H1 (cell line): ENCODE measurements at regions not wholly inside any gene's neighbourhood (a gene's known extent, or its start where the extent isn't known, plus 50 kb on each side); places are given as distances from the start of the nearest gene placed in this dataset.

Source experiments
- CTCF ChIA-PET: fragments of 300-600 bp; sonication (Branson Sonifier 250); formaldehyde crosslinking; loops from one replicate; lab custom pipeline; 2021; ENCODE audit not compliant: partially characterized antibody; lab: Charles Lee
- POLR2A ChIA-PET: fragments of 300-600 bp; sonication (Branson Sonifier 250); formaldehyde crosslinking; loops from one replicate; lab custom pipeline; 2021; ENCODE audit warnings: inconsistent platforms; ENCODE audit not compliant: partially characterized antibody; lab: Charles Lee
- DNase-seq, 2 experiments: peaks; one replicate each; pipeline versions ENCODE4 v3.0.0 to v3.0.0-alpha.2; 2010 to 2022; ENCODE audit warnings: low spot score in 2 of 2, low read depth in 1 of 2, mixed read lengths in 1 of 2
- FAIRE-seq: peaks from 2 replicates; lab custom pipeline; 2011; peaks lifted over from hg19 to GRCh38; lab: Jason Lieb, UNC
- H2AFZ ChIP-seq: 2 replicates; pipeline ENCODE4 v1.8.1; 2012; ENCODE audit warnings: low read length, inconsistent platforms
- H2AK5ac ChIP-seq: 2 replicates; pipeline ENCODE4 v1.6.1; 2013; ENCODE audit warnings: low read depth, low read length
- H2BK120ac ChIP-seq: replicated peaks from 2 replicates; pipeline ENCODE3; 2013; ENCODE audit warnings: low read depth, low read length, inconsistent platforms
- H2BK12ac ChIP-seq: 2 replicates; pipeline ENCODE4 v1.6.1; 2013; ENCODE audit warnings: low read depth, low read length
- H2BK15ac ChIP-seq: 2 replicates; pipeline ENCODE4 v1.6.1; 2013; ENCODE audit warnings: low read length
- H2BK20ac ChIP-seq: 2 replicates; pipeline ENCODE4 v1.6.1; 2013; ENCODE audit warnings: low read length
- H2BK5ac ChIP-seq: 2 replicates; pipeline ENCODE4 v1.6.1; 2013; ENCODE audit warnings: low read depth, low read length
- H3K14ac ChIP-seq: 2 replicates; pipeline ENCODE4 v1.6.1; 2013; ENCODE audit warnings: inconsistent platforms; ENCODE audit not compliant: insufficient read length
- H3K18ac ChIP-seq: 2 replicates; pipeline ENCODE4 v1.6.1; 2013; ENCODE audit warnings: low read length; ENCODE audit errors: extremely low read depth
- H3K23ac ChIP-seq: 2 replicates; pipeline ENCODE4 v1.6.1; 2013; ENCODE audit warnings: inconsistent platforms; ENCODE audit not compliant: insufficient read length
- H3K23me2 ChIP-seq: 2 replicates; pipeline ENCODE4 v1.6.1; 2013; ENCODE audit warnings: low read depth, low read length
- H3K27ac ChIP-seq: 2 replicates; pipeline ENCODE4 v1.6.1; 2011; ENCODE audit warnings: low read depth, low read length, inconsistent platforms
- H3K27me3 ChIP-seq, 4 experiments: replicated peaks in 1 of 4; 1 replicate in 1 of 4; 2 replicates in 3 of 4; pipeline versions ENCODE4 v1.6.1 to v1.8.1; 2011 to 2013; ENCODE audit warnings: low read length in 3 of 4, mild to moderate bottlenecking in 3 of 4, inconsistent platforms in 2 of 4, mixed read lengths in 2 of 4, moderate library complexity in 1 of 4; ENCODE audit not compliant: control insufficient read depth in 3 of 4, insufficient read depth in 3 of 4; ENCODE audit errors: extremely low read depth in 1 of 4
- H3K36me3 ChIP-seq, 4 experiments: 2 replicates each; pipeline versions ENCODE4 v1.6.1 to v1.8.1; 2011 to 2013; ENCODE audit warnings: mild to moderate bottlenecking in 4 of 4, low read length in 3 of 4, moderate library complexity in 2 of 4, control low read depth in 1 of 4, inconsistent platforms in 1 of 4; ENCODE audit not compliant: insufficient read depth in 4 of 4, control insufficient read depth in 2 of 4
- H3K4ac ChIP-seq: replicated peaks from 2 replicates; pipeline ENCODE3; 2013; ENCODE audit warnings: low read length, low read depth, mixed read lengths, inconsistent platforms; ENCODE audit not compliant: insufficient read length
- H3K4me1 ChIP-seq, 4 experiments: replicated peaks in 1 of 4; 1 replicate in 1 of 4; 2 replicates in 3 of 4; pipeline versions ENCODE4 v1.6.1 to v1.8.1; 2011 to 2013; ENCODE audit warnings: low read length in 3 of 4, inconsistent platforms in 2 of 4, mixed read lengths in 1 of 4; ENCODE audit not compliant: insufficient read depth in 4 of 4, control insufficient read depth in 3 of 4
- H3K4me2 ChIP-seq, 2 experiments: 2 replicates each; pipeline versions ENCODE4 v1.6.1 to v1.8.1; 2011 to 2013; ENCODE audit warnings: low read depth in 2 of 2, low read length in 2 of 2, control low read depth in 1 of 2, inconsistent platforms in 1 of 2, mild to moderate bottlenecking in 1 of 2; ENCODE audit not compliant: insufficient read depth in 1 of 2
- H3K4me3 ChIP-seq, 4 experiments: fragments of 200-600, 300-600 bp in 1 of 4; sonication (generic), shearing (Covaris generic), sonication (Bioruptor Twin) in 1 of 4; 2 replicates each; pipeline versions ENCODE4 v1.5.1 to v1.8.1; 2011 to 2016; ENCODE audit warnings: low read length in 4 of 4, low read depth in 3 of 4, control low read depth in 2 of 4, inconsistent platforms in 2 of 4, mild to moderate bottlenecking in 2 of 4, mixed read lengths in 1 of 4, moderate library complexity in 1 of 4; ENCODE audit not compliant: insufficient read depth in 2 of 4; ENCODE audit errors: extremely low read depth in 1 of 4
- H3K56ac ChIP-seq: replicated peaks from 2 replicates; pipeline ENCODE3; 2013; ENCODE audit warnings: low read depth, mild to moderate bottlenecking, mixed read lengths, low read length, inconsistent platforms; ENCODE audit not compliant: insufficient read length
- H3K79me1 ChIP-seq: 2 replicates; pipeline ENCODE4 v1.6.1; 2013; ENCODE audit warnings: low read depth, low read length, control low read depth
- H3K79me2 ChIP-seq, 2 experiments: 2 replicates each; pipeline versions ENCODE4 v1.6.1 to v1.8.1; 2012 to 2013; ENCODE audit warnings: low read length in 2 of 2, mild to moderate bottlenecking in 2 of 2, inconsistent platforms in 1 of 2; ENCODE audit not compliant: insufficient read depth in 2 of 2, control insufficient read depth in 1 of 2
- H3K9ac ChIP-seq, 4 experiments: replicated peaks in 1 of 4; 1 replicate in 1 of 4; 2 replicates in 3 of 4; pipeline versions ENCODE4 v1.6.1 to v1.8.1; 2011 to 2013; ENCODE audit warnings: low read depth in 3 of 4, low read length in 3 of 4, control low read depth in 2 of 4, mild to moderate bottlenecking in 2 of 4, moderate library complexity in 2 of 4, inconsistent platforms in 1 of 4; ENCODE audit errors: extremely low read depth in 1 of 4
- H3K9me3 ChIP-seq, 2 experiments: 2 replicates each; pipeline versions ENCODE4 v1.6.1 to v1.8.1; 2012 to 2013; ENCODE audit warnings: mild to moderate bottlenecking in 2 of 2, moderate library complexity in 2 of 2, control low read depth in 1 of 2, inconsistent platforms in 1 of 2, low read depth in 1 of 2, low read length in 1 of 2, mixed read lengths in 1 of 2; ENCODE audit not compliant: insufficient read depth in 2 of 2
- H4K20me1 ChIP-seq, 2 experiments: replicated peaks in 1 of 2; 2 replicates each; pipeline versions ENCODE3 to v1.8.1; 2011 to 2013; ENCODE audit warnings: inconsistent platforms in 2 of 2, low read length in 2 of 2, mild to moderate bottlenecking in 1 of 2; ENCODE audit not compliant: insufficient read depth in 2 of 2, control insufficient read depth in 1 of 2
- H4K5ac ChIP-seq: 2 replicates; pipeline ENCODE4 v1.6.1; 2013; ENCODE audit warnings: low read length, low read depth, mixed read lengths, inconsistent platforms; ENCODE audit not compliant: insufficient read length
- H4K8ac ChIP-seq: 2 replicates; pipeline ENCODE4 v1.8.0; 2013; ENCODE audit warnings: mild to moderate bottlenecking, moderate library complexity, low read length, inconsistent platforms; ENCODE audit not compliant: insufficient read depth; ENCODE audit errors: extremely low read depth
- H4K91ac ChIP-seq: replicated peaks from 2 replicates; pipeline ENCODE3; 2013; ENCODE audit warnings: low read length, mixed read lengths, inconsistent platforms; ENCODE audit not compliant: insufficient read length
- CTCF ChIP-seq, 3 experiments: IDR thresholded peaks; 1 replicate in 2 of 3; 2 replicates in 1 of 3; pipeline versions ENCODE4 v1.5.1 to v1.6.1; 2011; ENCODE audit warnings: low read length in 3 of 3, mild to moderate bottlenecking in 3 of 3, inconsistent platforms in 2 of 3, low read depth in 1 of 3, moderate library complexity in 1 of 3; ENCODE audit not compliant: insufficient read depth in 1 of 3; ENCODE audit errors: control extremely low read depth in 1 of 3
- FOSL1 ChIP-seq: IDR thresholded peaks from 2 replicates; pipeline ENCODE4 v1.6.1; 2011; ENCODE audit warnings: mild to moderate bottlenecking, low read depth, low read length, moderate library complexity; ENCODE audit not compliant: insufficient read depth
- HDAC2 ChIP-seq, 2 experiments: fragments of 300-600 bp in 1 of 2; sonication (generic) in 1 of 2; IDR thresholded peaks; 2 replicates each; pipeline ENCODE4 v1.6.1; 2011 to 2012; ENCODE audit warnings: low read depth in 2 of 2, low read length in 2 of 2, mild to moderate bottlenecking in 2 of 2, moderate library complexity in 2 of 2, borderline replicate concordance in 1 of 2, inconsistent platforms in 1 of 2
- POLR2AphosphoS5 ChIP-seq: IDR thresholded peaks from 2 replicates; pipeline ENCODE4 v1.6.1; 2011; ENCODE audit warnings: low read depth, low read length
- POU5F1 ChIP-seq: IDR thresholded peaks from 2 replicates; pipeline ENCODE4 v1.6.1; 2011; ENCODE audit warnings: low read depth, mild to moderate bottlenecking, low read length, moderate library complexity
- RNF2 ChIP-seq: fragments of 200-900, 300-1000 bp; sonication (generic); IDR thresholded peaks from 2 replicates; pipeline ENCODE4 v1.7.1; 2016; ENCODE audit warnings: borderline replicate concordance, low read depth, mild to moderate bottlenecking, antibody characterized with exemption, low read length; ENCODE audit not compliant: poor library complexity, severe bottlenecking; ENCODE audit errors: missing control alignments
- RXRA ChIP-seq: IDR thresholded peaks from 2 replicates; pipeline ENCODE4 v1.6.1; 2011; ENCODE audit warnings: low read depth, mild to moderate bottlenecking, low read length, moderate library complexity; ENCODE audit not compliant: insufficient read depth
- SAP30 ChIP-seq: fragments of 300-600 bp; sonication (generic); IDR thresholded peaks from 2 replicates; pipeline ENCODE4 v1.7.1; 2012; ENCODE audit warnings: low read length, moderate library complexity, mild to moderate bottlenecking, inconsistent platforms; ENCODE audit not compliant: insufficient read depth, insufficient replicate concordance
- TBP ChIP-seq: IDR thresholded peaks from 2 replicates; pipeline ENCODE4 v1.6.1; 2011; ENCODE audit warnings: low read depth, low read length, improper control_type of control experiment
- WGBS, 2 experiments: shearing (Covaris generic) in 1 of 2; methylation state at CpG; one replicate each; pipeline versions ENCODE4 v1.1.6 to v1.1.7; 2013 to 2015; ENCODE audit warnings: low lambda C conversion rate in 2 of 2, mixed read lengths in 2 of 2, inconsistent platforms in 1 of 2, low coverage in 1 of 2, missing lambda C conversion rate in 1 of 2; ENCODE audit not compliant: insufficient replicate concordance in 2 of 2, insufficient coverage in 1 of 2, insufficient read length in 1 of 2; ENCODE audit errors: extremely low coverage in 1 of 2, missing lambda C conversion rate in 1 of 2; 5-methylcytosine and 5-hydroxymethylcytosine counted together

DNA sequence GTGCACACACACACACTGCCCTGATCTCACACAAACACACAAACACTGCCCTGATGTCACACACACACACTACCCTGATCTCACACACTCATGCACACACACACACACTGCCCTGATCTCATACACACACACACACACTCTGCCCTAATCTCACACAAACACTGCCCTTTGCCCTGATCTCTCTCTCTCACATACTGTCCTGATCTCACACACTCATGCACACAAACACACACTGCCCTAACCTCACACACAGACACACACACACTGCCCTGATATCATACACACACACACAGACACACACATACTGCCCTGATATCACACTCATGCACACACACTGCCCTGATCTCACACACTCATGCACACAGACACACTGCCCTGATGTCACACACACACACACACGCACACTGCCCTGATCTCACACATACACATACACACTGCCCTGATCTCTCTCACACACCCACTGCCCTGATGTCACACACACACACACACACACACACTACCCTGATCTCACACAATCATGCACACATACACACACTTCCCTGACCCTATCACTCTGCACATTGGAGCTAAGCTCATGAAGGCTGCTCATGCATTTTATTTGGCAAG, 97.6 kb upstream of the DIO3 start:
- peak overlapping the region; percentile 4; the same call in 1 of the 2 replicates for H2BK12ac ChIP-seq
- no peaks in the 10 kb centered on the region for H3K79me2 ChIP-seq
- TF ChIP-seq POU5F1 = no peak
- no peak for TF ChIP-seq RXRA
- TF ChIP-seq TBP = no peak
- no peak for TF ChIP-seq HDAC2 (IDR thresholded peaks at IDR 0.05; ENCODE audit: borderline replicate concordance in 1 of 2, low read depth in 2 of 2, low read length in 2 of 2)
- no peak for TF ChIP-seq CTCF (IDR thresholded peaks at IDR 0.05; ENCODE audit: control extremely low read depth in 1 of 3, insufficient read depth in 1 of 3, low read depth in 1 of 3, low read length in 3 of 3)
- no peak for TF ChIP-seq RNF2
- no peak for TF ChIP-seq POLR2AphosphoS5
- no peak for TF ChIP-seq SAP30
- no peak for TF ChIP-seq FOSL1

More for the DNA sequence above, 97.6 kb upstream of the DIO3 start:
- Histone ChIP-seq H3K56ac (peak overlapping the region; percentile 80), H2BK15ac (0 out of 2 replicates have a peak overlapping the region, but pooled peaks have one; percentile 14), H2BK5ac (no peak overlapping the region), H4K91ac (no peak overlapping the region), H3K4me1 (no peaks in the 10 kb centered on the region), H3K23ac (no peak overlapping the region), H3K27me3 (peaks cover 16 to 34% (median 27%) of the 10 kb centered on the region in 4 experiments), H3K14ac (no peak overlapping the region), H3K4me2 (no peak overlapping the region), H3K9ac (no peak overlapping the region), H3K23me2 (peaks cover 9% of the 10 kb centered on the region; the same call in 1 of the 2 replicates), H3K79me1 (no peaks in the 10 kb centered on the region), H3K27ac (no peak overlapping the region), H2BK120ac (no peak overlapping the region), H2AK5ac (no peak overlapping the region; the same call in 1 of the 2 replicates), H4K20me1 (peaks cover 2 to 5% of the 10 kb centered on the region in 2 experiments), H4K5ac (no peak overlapping the region), H3K36me3 (peaks cover 0 to 4% (median 0%) of the 10 kb centered on the region in 4 experiments; a peak in 1 of 8 replicates), H4K8ac (no peak overlapping the region; the same call in 1 of the 2 replicates), H2AFZ (no peak overlapping the region), H3K4ac (peak overlapping the region; percentile 15), H2BK20ac (no peak overlapping the region), H3K18ac (no peak overlapping the region), H3K4me3 (no peak overlapping the region), H3K9me3 (no peaks in the 10 kb centered on the region)
- WGBS, 2 experiments = 89% methylated on average over 1 of the region's 1 CpG; no CpG with 5 or more reads in 1 of the 2 experiments
- no peak for FAIRE-seq
- ChIA-PET POLR2A (no interaction called here), CTCF (interaction anchor here (0.6 kb wide), 1 partner anchor 49 kb away, joined by 3 read pairs; no protein-coding TSS in a partner anchor)
- no peak for DNase-seq
